CD4-positive, alpha-beta T cell treated with Interferon alpha-2 for 1 hour (primary cell): ENCODE measurements at regions not wholly inside any gene's neighbourhood (a gene's known extent, or its start where the extent isn't known, plus 50 kb on each side); places are given as distances from the start of the nearest gene placed in this dataset.
"Not testable (repeated sequence)": the region's sequence is repeated elsewhere in the genome, so short reads cannot be mapped to it uniquely, and the experiment has no call there.

Experiments
- DNase-seq, 2 donors: peaks; one replicate each; pipeline ENCODE4 v3.0.0-alpha.2; 2020 to 2022

GRCh38 chr7:69499-70123 is 122.8 kb upstream of the FAM20C start:
- DNase-seq: not testable (repeated sequence)

GRCh38 chr7:70207-70606 is 122.2 kb upstream of the FAM20C start:
- DNase-seq: not testable (repeated sequence)

- not testable (repeated sequence) for DNase-seq
These were observed 121.4 kb upstream of the FAM20C start for GRCh38 chr7:70989-71388.

GRCh38 chr7:72266-73057 is 119.9 kb upstream of the FAM20C start:
- not testable (repeated sequence) for DNase-seq

- DNase-seq: not testable (repeated sequence)
These were observed 119.4 kb upstream of the FAM20C start for GRCh38 chr7:73058-73331.

- DNase-seq: not testable (repeated sequence)
These were observed 118.3 kb upstream of the FAM20C start for GRCh38 chr7:74008-74540.

GRCh38 chr7:75511-75910 is 116.9 kb upstream of the FAM20C start:
- DNase-seq: not testable (repeated sequence)

GRCh38 chr7:76202-76601 is 116.2 kb upstream of the FAM20C start:
- DNase-seq: not testable (repeated sequence)

- not testable (repeated sequence) for DNase-seq
These were observed 115.5 kb upstream of the FAM20C start for GRCh38 chr7:76829-77395.

- DNase-seq: not testable (repeated sequence)
These were observed 113.5 kb upstream of the FAM20C start for GRCh38 chr7:78862-79261.

- not testable (repeated sequence) for DNase-seq
These were observed 112.8 kb upstream of the FAM20C start for GRCh38 chr7:79400-80055.

- no peak for DNase-seq
These were observed 111.9 kb upstream of the FAM20C start for GRCh38 chr7:80259-81067.

GRCh38 chr7:81068-81925 is 111.1 kb upstream of the FAM20C start:
- no peak for DNase-seq

GRCh38 chr7:81926-82756 is 110.2 kb upstream of the FAM20C start:
- DNase-seq: no peak

- no peak for DNase-seq
These were observed 109.6 kb upstream of the FAM20C start for GRCh38 chr7:82757-83155.

GRCh38 chr7:83441-83840 is 108.9 kb upstream of the FAM20C start:
- DNase-seq: no peak

GRCh38 chr7:83861-84632 is 108.3 kb upstream of the FAM20C start:
- no peak for DNase-seq

GRCh38 chr7:84633-85020 is 107.7 kb upstream of the FAM20C start:
- DNase-seq: no peak

GRCh38 chr7:85074-85882 is 107.1 kb upstream of the FAM20C start:
- DNase-seq: no peak
